ENCODE measurements at regions not wholly inside any gene's neighbourhood (a gene's known extent, or its start where the extent isn't known, plus 50 kb on each side); places are given as distances from the start of the nearest gene placed in this dataset.

DNA sequence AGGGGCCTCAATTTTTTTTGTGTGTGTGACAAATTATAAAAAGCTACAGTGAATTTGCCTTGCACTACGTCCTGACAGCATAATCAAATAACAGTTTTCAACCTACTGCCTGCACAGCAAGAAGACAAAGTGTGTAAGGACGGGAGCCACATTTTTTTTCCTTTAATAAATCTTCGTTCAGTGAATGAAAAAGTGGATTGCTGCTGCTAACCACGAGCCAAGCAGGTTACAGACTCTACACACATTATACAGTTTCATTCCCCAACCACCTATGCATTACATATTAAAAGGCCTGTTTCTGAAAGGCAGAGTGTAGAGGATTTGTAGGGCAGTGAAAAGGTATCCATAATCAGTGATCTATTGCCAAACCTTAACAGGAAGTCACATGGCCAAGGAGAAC, 570.0 kb upstream of the BTBD3 start:
- H3K9me3 ChIP-seq (ENCODE audit: control insufficient read depth, insufficient read depth, low read length) = no peaks in the 10 kb centered on the region; the same call in none of the 2 replicates
- H3K4me1 ChIP-seq (ENCODE audit: insufficient read depth, low read length) = 0 out of 2 replicates have a peak, but pooled peaks cover 5% of the 10 kb centered on the region
- H3K9ac ChIP-seq (ENCODE audit: low read depth, low read length) = no peak overlapping the region
- no peaks in the 10 kb centered on the region for H3K36me3 ChIP-seq (ENCODE audit: insufficient read depth, low read length)

DNA sequence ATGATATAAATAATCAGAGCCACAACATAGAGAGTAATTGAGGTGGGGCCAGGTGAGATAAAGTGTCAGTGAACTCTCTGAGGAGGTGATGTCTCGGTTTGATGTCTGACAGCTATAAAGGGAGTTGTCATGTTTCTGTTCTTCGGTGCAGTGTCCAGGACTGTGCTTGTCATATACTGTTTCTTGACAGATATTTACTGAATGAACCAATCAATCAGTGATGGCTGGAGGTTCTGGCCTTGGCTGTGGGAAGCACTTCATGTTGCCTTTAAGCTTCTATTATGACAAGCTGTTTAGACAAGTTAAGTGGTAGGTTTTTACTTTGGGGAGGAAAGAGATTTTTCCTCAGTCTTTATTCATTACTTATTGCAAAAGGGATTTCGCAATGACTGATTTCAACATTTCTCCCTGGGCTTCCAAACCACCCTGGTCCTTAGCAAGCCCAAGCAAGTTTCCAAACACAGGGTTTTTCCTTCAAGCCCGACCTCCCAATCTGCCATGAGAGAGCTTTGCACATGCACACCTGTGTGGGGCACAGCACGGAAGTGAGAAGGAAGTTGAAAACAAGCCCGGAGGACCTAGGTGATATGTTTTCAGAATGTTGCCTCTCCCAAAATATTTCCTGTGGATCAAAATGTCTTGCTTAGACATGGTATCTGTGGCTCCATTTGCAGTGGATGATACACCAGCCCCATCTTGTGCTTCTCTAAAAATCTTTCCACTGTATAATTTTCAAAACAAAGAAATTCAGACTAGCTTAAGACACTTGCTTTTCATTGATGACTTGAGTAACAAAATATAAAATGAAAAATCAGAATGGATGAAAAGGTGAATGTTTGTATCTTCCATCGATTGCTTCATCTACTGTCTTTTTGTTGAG, 567.3 kb upstream of the BTBD3 start:
- Histone ChIP-seq H3K9me3 (ENCODE audit: control insufficient read depth, insufficient read depth, low read length) (no peaks in the 10 kb centered on the region; the same call in none of the 2 replicates), H3K9ac (ENCODE audit: low read depth, low read length) (no peak overlapping the region), H3K36me3 (ENCODE audit: insufficient read depth, low read length) (no peaks in the 10 kb centered on the region), H3K4me1 (ENCODE audit: insufficient read depth, low read length) (0 out of 2 replicates have a peak, but pooled peaks cover 5% of the 10 kb centered on the region)

DNA sequence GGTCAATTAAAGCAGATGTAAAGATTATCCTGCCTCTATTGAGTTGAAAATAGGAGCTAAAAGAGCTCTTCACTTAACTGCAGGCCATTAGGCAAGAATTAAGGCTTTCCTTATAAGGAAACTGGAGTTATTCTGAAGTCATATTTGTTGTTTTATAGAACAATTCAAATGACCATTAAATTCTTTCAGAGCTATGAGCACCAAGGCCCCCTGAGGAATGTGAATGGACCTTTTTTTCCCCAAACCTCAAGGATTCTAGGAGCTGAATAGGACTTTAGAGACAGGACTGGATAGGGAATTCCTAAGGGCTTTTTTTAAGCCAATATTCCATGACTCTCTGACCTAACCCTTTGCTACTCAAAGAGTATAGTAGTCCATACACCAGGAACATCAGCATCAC, 565.7 kb upstream of the BTBD3 start:
- Histone ChIP-seq H3K9ac (ENCODE audit: low read depth, low read length) (no peak overlapping the region), H3K4me1 (ENCODE audit: insufficient read depth, low read length) (0 out of 2 replicates have a peak, but pooled peaks cover 5% of the 10 kb centered on the region), H3K36me3 (ENCODE audit: insufficient read depth, low read length) (no peaks in the 10 kb centered on the region)

DNA sequence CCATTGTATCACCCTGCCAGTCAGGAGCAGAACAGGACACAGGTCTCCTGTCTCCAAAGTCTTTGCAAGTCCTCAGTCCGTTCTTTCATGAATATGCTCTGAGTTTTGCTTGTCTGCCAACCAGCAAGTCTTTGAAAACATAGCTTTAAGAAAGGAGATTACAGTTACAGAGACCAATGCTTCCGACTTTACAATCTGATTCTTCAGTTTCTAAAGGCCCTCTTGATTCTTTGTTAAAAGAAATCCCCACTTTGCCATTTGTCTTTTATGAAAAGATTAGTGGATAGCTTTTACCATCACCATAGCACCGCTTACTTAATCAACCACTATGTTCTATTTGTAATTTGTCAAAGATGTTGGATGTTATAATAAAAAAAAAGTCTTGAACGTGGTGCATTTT, 562.8 kb upstream of the BTBD3 start:
- H3K9ac ChIP-seq (ENCODE audit: low read depth, low read length) = no peak overlapping the region

More for the DNA sequence above, 565.7 kb upstream of the BTBD3 start:
- H3K9me3 ChIP-seq (ENCODE audit: control insufficient read depth, insufficient read depth, low read length) = no peaks in the 10 kb centered on the region; the same call in 1 of the 2 replicates

DNA sequence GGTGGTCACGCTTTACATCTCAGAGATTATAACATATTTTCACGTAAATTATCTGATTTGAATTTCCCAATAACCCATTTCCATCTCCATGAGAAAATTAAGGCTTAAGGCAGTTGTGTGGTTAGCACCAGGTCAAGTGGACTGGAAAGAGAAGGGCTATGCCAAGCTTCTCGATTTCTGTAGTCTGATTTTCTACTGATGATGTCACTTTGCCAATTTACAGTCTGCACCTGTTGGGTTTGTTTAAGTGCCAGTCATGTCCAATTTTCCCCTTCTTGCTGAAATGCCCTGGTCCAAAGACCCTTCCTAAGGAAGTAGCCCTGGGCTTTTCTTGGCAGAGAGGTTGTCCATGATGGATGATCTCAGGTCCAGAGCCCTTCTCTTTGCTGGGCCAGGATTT, 562.3 kb upstream of the BTBD3 start:
- no peaks in the 10 kb centered on the region for H3K36me3 ChIP-seq (ENCODE audit: insufficient read depth, low read length)

More for the DNA sequence above, 562.8 kb upstream of the BTBD3 start:
- H3K9me3 ChIP-seq (ENCODE audit: control insufficient read depth, insufficient read depth, low read length) = no peaks in the 10 kb centered on the region
- H3K36me3 ChIP-seq (ENCODE audit: insufficient read depth, low read length) = no peaks in the 10 kb centered on the region
- H3K4me1 ChIP-seq (ENCODE audit: insufficient read depth, low read length) = 0 out of 2 replicates have a peak, but pooled peaks cover 5% of the 10 kb centered on the region

DNA sequence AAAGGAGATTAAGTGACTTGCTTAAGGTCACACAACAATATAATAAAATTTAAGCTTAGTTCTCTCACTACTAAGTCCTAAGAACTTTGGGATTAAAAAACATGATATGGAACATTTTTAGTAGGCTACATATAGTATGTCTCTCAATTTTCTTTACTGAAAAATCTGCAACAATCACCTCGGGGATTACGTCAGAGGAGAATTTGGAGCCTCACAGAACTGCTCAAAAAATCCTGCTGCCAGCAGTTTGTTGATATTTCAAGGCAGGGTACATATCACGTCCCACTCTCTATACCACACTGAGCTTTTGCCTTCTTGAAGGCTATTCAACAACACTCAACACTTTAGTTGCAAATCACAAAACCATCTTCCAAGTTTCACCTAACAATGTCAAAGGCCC, 561.6 kb upstream of the BTBD3 start:
- H3K9ac ChIP-seq (ENCODE audit: low read depth, low read length) = no peak overlapping the region
- H3K9me3 ChIP-seq (ENCODE audit: control insufficient read depth, insufficient read depth, low read length) = no peaks in the 10 kb centered on the region
- H3K36me3 ChIP-seq (ENCODE audit: insufficient read depth, low read length) = no peaks in the 10 kb centered on the region
- H3K4me1 ChIP-seq (ENCODE audit: insufficient read depth, low read length) = 0 out of 2 replicates have a peak, but pooled peaks cover 5% of the 10 kb centered on the region

More for the DNA sequence above, 562.3 kb upstream of the BTBD3 start:
- H3K9ac ChIP-seq (ENCODE audit: low read depth, low read length) = no peak overlapping the region
- 0 out of 2 replicates have a peak, but pooled peaks cover 5% of the 10 kb centered on the region for H3K4me1 ChIP-seq (ENCODE audit: insufficient read depth, low read length)
- H3K9me3 ChIP-seq (ENCODE audit: control insufficient read depth, insufficient read depth, low read length) = no peaks in the 10 kb centered on the region

DNA sequence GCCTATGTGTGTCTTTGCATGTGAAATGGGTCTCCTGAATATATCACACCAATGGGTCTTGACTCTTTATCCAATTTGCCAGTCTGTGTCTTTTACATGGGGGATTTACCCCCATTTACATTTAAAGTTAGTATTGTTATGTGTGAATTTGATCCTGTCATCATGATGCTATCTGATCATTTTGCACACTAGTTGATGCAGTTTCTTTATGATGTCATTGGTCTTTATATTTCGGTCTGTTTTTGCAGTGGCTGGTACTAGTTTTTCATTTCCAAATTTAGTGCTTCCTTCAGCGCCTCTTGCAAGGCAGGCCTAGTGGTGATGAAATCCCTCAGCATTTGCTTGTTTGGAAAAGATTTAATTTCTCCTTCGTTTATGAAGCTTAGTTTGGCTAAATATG, 555.2 kb upstream of the BTBD3 start:
- H3K36me3 ChIP-seq (ENCODE audit: insufficient read depth, low read length) = no peaks in the 10 kb centered on the region
- no peaks in the 10 kb centered on the region for H3K9me3 ChIP-seq (ENCODE audit: control insufficient read depth, insufficient read depth, low read length)
- H3K4me1 ChIP-seq (ENCODE audit: insufficient read depth, low read length) = no peaks in the 10 kb centered on the region
- H3K9ac ChIP-seq (ENCODE audit: low read depth, low read length) = no peak overlapping the region

DNA sequence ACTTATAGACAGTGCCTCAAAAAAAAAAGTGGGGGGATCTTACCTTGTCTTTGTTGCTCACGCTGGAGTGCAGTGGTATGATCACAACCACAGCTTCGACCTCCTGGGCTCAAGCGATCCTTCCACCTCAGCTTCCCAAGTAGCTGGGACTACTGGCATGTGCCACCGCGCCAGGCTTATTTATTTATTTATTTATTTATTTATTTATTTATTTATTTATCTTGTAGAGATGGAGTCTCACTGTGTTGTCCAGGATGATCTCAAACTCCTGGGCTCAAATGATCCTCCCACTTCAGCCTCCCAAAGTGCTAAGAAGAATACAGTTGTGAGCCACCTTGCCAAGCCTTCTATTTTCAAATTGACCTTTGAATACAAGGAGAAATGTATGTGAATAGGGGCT, 553.0 kb upstream of the BTBD3 start:
- Histone ChIP-seq H3K9ac (ENCODE audit: low read depth, low read length) (no peak overlapping the region), H3K4me1 (ENCODE audit: insufficient read depth, low read length) (no peaks in the 10 kb centered on the region), H3K9me3 (ENCODE audit: control insufficient read depth, insufficient read depth, low read length) (no peaks in the 10 kb centered on the region), H3K36me3 (ENCODE audit: insufficient read depth, low read length) (no peaks in the 10 kb centered on the region)

DNA sequence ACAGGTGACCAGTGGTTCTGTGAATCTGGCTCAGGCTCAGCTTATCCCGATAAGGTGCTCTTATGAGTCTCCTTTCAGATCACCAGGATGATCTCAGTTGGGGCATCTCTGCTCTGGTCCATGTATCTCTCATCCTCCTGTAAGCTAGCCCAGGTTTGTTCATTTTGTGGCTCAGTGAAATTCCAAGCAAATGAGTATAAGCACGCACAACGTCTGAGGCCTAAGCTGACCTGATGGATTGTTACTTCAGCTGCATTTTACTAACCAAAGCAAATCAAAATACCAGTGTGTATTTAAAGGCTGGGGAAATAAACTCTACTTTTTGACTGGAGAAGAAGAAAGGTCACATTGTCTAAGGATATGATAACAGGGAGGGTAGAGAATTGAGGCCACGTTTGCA, 551.0 kb upstream of the BTBD3 start:
- H3K9me3 ChIP-seq (ENCODE audit: control insufficient read depth, insufficient read depth, low read length) = no peaks in the 10 kb centered on the region
- H3K9ac ChIP-seq (ENCODE audit: low read depth, low read length) = no peak overlapping the region
- no peaks in the 10 kb centered on the region for H3K4me1 ChIP-seq (ENCODE audit: insufficient read depth, low read length)
- no peaks in the 10 kb centered on the region for H3K36me3 ChIP-seq (ENCODE audit: insufficient read depth, low read length)

DNA sequence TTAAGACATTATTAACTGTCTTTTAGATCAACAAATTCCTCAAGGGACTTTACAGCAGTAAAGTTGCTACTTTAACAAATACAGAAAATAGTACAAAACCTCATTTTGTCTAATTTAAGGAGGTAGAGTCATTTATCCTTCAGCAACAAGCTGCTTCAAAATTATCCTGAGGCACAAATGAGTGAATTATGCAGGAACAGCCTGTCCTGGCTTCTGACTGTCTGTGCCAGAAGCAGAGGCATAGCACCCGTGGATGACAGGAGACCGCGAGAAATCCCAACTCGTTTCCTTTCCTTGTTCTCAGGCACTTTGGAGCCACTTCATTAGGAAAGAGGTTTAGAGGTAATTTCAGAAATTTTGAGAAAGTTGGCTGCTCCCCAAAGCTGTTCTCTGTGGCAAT, 549.2 kb upstream of the BTBD3 start:
- Histone ChIP-seq H3K9me3 (ENCODE audit: control insufficient read depth, insufficient read depth, low read length) (no peaks in the 10 kb centered on the region), H3K4me1 (ENCODE audit: insufficient read depth, low read length) (0 out of 2 replicates have a peak, but pooled peaks cover 6% of the 10 kb centered on the region), H3K36me3 (ENCODE audit: insufficient read depth, low read length) (no peaks in the 10 kb centered on the region), H3K9ac (ENCODE audit: low read depth, low read length) (no peak overlapping the region)

DNA sequence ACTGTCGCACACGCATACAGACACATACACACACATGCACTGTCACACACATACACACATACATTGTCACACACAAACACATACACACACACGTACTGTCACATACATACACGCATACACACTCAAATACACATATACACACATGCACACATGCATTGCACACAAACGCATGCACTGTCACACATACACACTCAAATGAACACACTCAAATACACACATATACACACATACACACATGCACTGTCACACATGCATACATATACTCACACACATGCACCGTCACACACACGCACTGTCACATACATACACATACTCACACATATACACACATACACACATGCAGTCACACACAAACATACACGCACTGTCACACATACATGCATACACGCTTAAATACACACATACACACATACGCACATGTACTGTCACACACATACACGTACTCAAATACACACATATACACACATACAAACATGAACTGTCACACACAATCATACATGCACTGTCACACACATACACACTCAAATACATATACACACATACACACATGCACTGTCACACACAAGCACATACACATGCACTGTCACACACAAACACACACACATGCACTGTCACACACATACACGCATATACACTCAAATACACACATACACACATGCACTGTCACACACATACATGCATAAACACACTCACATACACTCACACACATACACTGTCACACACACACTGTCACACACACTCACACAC, 548.6 kb upstream of the BTBD3 start:
- 0 out of 2 replicates have a peak, but pooled peaks cover 6% of the 10 kb centered on the region for H3K4me1 ChIP-seq (ENCODE audit: insufficient read depth, low read length)

DNA sequence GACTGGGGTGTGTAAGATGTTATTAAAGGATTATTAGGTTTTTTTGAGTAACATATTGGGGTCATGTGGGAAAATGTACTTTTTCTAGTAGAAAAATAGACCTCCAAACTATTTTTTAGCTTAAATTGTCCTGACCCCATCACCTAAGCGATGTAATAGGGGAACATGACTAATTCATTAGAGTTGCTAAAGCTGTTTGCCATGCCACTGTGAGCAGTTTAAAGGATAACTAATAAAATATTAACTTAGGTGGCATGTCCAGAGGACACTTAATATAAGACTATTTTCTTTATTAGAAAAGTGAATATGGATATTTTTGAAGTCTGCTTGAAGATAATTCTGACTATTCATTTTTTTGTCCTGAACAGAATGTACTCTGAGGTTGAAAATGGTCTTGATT, 545.9 kb upstream of the BTBD3 start:
- 0 out of 2 replicates have a peak, but pooled peaks cover 6% of the 10 kb centered on the region for H3K4me1 ChIP-seq (ENCODE audit: insufficient read depth, low read length)
- H3K36me3 ChIP-seq (ENCODE audit: insufficient read depth, low read length) = no peaks in the 10 kb centered on the region
- H3K9ac ChIP-seq (ENCODE audit: low read depth, low read length) = no peak overlapping the region
- H3K9me3 ChIP-seq (ENCODE audit: control insufficient read depth, insufficient read depth, low read length) = no peaks in the 10 kb centered on the region

More for the DNA sequence above, 548.6 kb upstream of the BTBD3 start:
- Histone ChIP-seq H3K36me3 (ENCODE audit: insufficient read depth, low read length) (no peaks in the 10 kb centered on the region), H3K9ac (ENCODE audit: low read depth, low read length) (no peak overlapping the region), H3K9me3 (ENCODE audit: control insufficient read depth, insufficient read depth, low read length) (no peaks in the 10 kb centered on the region)

DNA sequence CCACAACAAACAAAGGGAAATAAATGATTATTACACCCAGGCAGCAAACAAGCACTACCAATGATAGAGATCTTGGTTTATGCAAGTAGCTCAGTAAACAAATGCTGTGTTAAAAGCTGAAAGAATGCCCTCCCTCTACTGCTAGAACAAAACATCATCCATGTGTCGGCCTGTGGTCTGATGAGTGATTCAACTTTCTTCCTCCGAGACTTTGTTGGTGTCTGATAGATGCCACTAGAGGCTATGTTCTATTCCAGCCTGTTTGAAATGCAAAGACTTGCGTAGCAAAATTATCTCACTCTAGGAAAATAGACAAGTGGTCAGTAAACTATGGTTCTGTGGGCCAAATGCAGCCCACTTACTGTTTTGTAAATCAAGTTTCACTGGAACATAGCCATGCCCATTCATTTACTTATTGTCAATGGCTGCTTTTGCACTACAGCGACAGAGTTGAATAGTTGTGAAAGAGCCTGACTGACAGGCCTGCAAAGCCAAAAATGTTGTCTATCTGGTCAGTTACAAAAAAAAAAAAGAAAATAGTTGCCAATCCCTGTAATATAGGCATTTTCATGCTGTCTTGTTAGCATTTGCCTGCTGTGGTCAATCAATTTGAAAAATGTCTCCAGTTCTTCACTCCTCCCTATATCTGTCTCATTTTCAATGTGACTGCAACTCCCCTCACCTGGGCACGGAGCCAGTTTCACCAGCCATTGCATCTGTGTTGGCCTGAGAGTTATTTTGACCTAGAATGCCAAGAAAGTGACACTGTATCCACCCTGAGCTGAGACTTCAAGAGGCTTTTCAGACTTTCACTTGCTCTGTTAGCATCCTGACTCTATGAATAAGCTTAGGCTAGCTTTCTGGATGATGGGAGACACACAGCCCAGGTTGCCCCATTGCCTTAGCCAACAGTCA, 544.6 kb upstream of the BTBD3 start:
- H3K4me1 ChIP-seq (ENCODE audit: insufficient read depth, low read length) = peaks cover 10% of the 10 kb centered on the region
- H3K9ac ChIP-seq (ENCODE audit: low read depth, low read length) = no peak overlapping the region
- no peaks in the 10 kb centered on the region for H3K36me3 ChIP-seq (ENCODE audit: insufficient read depth, low read length)
- H3K9me3 ChIP-seq (ENCODE audit: control insufficient read depth, insufficient read depth, low read length) = no peaks in the 10 kb centered on the region

DNA sequence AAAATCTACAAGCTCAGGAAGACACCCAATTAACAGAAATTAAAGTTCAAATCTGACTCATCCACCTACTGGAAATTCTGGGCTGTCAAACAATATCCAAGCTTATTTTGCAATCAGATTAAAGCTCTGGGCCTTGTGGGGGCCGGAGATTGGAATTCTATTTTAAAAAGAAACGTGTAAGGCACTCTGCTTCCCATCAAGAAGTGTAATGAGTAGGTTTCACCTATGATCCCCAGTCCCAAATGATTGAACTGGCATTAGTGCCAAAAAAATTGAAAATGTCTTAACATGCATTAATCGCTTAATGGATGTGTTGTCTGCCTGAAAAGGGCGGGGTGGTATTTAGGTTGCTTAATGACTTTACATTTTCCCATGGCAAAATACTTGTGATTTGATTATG, 542.4 kb upstream of the BTBD3 start:
- H3K4me1 ChIP-seq (ENCODE audit: insufficient read depth, low read length) = peaks cover 32% of the 10 kb centered on the region

More for the DNA sequence above, 542.4 kb upstream of the BTBD3 start:
- no peaks in the 10 kb centered on the region for H3K9me3 ChIP-seq (ENCODE audit: control insufficient read depth, insufficient read depth, low read length)
- no peak overlapping the region for H3K9ac ChIP-seq (ENCODE audit: low read depth, low read length)
- H3K36me3 ChIP-seq (ENCODE audit: insufficient read depth, low read length) = no peaks in the 10 kb centered on the region
